Endothelial cell of umbilical vein (primary cell): ENCODE measurements at regions not wholly inside any gene's neighbourhood (a gene's known extent, or its start where the extent isn't known, plus 50 kb on each side); places are given as distances from the start of the nearest gene placed in this dataset.

Source experiments
- BruUV-seq: library from RNA; stranded (reverse); fragments of 400-500 nt; replicated peaks from 2 replicates; lab custom pipeline; 2021; lab: Mats Ljungman, UMichigan
- CTCF ChIA-PET: fragments of 300-600, 350-600 bp; sonication (Branson Sonifier 250); formaldehyde crosslinking; loops from one replicate; lab custom pipeline; 2021; ENCODE audit warnings: antibody characterized with exemption, inconsistent platforms; lab: Charles Lee
- POLR2A ChIA-PET: fragments of 300-600, 350-600 bp; sonication (Branson Sonifier 250); formaldehyde crosslinking; loops from one replicate; lab custom pipeline; 2021; ENCODE audit warnings: antibody characterized with exemption, inconsistent platforms; lab: Charles Lee
- DNase-seq: peaks from one replicate; pipeline ENCODE4 v3.0.0-alpha.2; 2011; ENCODE audit warnings: low read depth, low spot score
- FAIRE-seq: peaks from 2 replicates; lab custom pipeline; 2011; peaks lifted over from hg19 to GRCh38; lab: Jason Lieb, UNC
- H2AFZ ChIP-seq: 2 replicates; pipeline ENCODE4 v1.6.0; 2012; ENCODE audit warnings: low read depth, low read length, control low read depth, inconsistent platforms
- H3K27ac ChIP-seq: 2 replicates; pipeline ENCODE4 v1.5.1; 2011; ENCODE audit warnings: low read depth, mild to moderate bottlenecking, control low read depth, low read length, moderate library complexity; ENCODE audit not compliant: insufficient read depth
- H3K27me3 ChIP-seq, 2 experiments: 2 replicates each; pipeline versions ENCODE4 v1.6.0 to v1.6.1; 2011; ENCODE audit warnings: low read length in 2 of 2, mixed read lengths in 1 of 2; ENCODE audit not compliant: control insufficient read depth in 2 of 2, insufficient read depth in 2 of 2
- H3K36me3 ChIP-seq, 2 experiments: 2 replicates in 1 of 2; 3 replicates in 1 of 2; pipeline ENCODE4 v1.5.1; 2011; ENCODE audit warnings: low read length in 2 of 2, mild to moderate bottlenecking in 1 of 2, moderate library complexity in 1 of 2; ENCODE audit not compliant: control insufficient read depth in 2 of 2, insufficient read depth in 2 of 2; ENCODE audit errors: extremely low read depth in 1 of 2
- H3K4me1 ChIP-seq: 3 replicates; pipeline ENCODE4 v1.5.1; 2011; ENCODE audit warnings: mild to moderate bottlenecking, low read length; ENCODE audit not compliant: control insufficient read depth, insufficient read depth; ENCODE audit errors: extremely low read depth
- H3K4me2 ChIP-seq: 2 replicates; pipeline ENCODE4 v1.6.1; 2011; ENCODE audit warnings: low read length, control low read depth, mixed read lengths; ENCODE audit not compliant: insufficient read depth
- H3K4me3 ChIP-seq, 3 experiments: fragments of 200-600 bp in 1 of 3; sonication (generic), shearing (Covaris generic) in 1 of 3; replicated peaks in 1 of 3; 2 replicates each; pipeline ENCODE4 v1.5.1; 2011 to 2016; ENCODE audit warnings: control low read depth in 3 of 3, low read length in 3 of 3, mild to moderate bottlenecking in 2 of 3, inconsistent platforms in 1 of 3, low read depth in 1 of 3, moderate library complexity in 1 of 3; ENCODE audit not compliant: insufficient read depth in 1 of 3
- H3K79me2 ChIP-seq: 2 replicates; pipeline ENCODE4 v1.6.0; 2012; ENCODE audit warnings: low read length, inconsistent platforms; ENCODE audit not compliant: control insufficient read depth, insufficient read depth
- H3K9ac ChIP-seq: replicated peaks from 2 replicates; pipeline ENCODE3; 2011; ENCODE audit warnings: low read length, control low read depth; ENCODE audit not compliant: insufficient read depth; ENCODE audit errors: extremely low read depth
- H3K9me1 ChIP-seq: replicated peaks from 3 replicates; pipeline ENCODE4 v1.6.0; 2011; ENCODE audit warnings: mild to moderate bottlenecking, low read length; ENCODE audit not compliant: control insufficient read depth, insufficient read depth; ENCODE audit errors: extremely low read depth
- H3K9me3 ChIP-seq: replicated peaks from 2 replicates; pipeline ENCODE4 v1.5.1; 2012; ENCODE audit warnings: low read length, inconsistent platforms; ENCODE audit not compliant: control insufficient read depth, insufficient read depth
- H4K20me1 ChIP-seq: replicated peaks from 2 replicates; pipeline ENCODE3; 2011; ENCODE audit warnings: mild to moderate bottlenecking, low read length; ENCODE audit not compliant: control insufficient read depth, insufficient read depth; ENCODE audit errors: extremely low read depth
- CTCF ChIP-seq, 2 donors: IDR thresholded peaks; 1 replicate in 1 of 2; 2 replicates in 1 of 2; pipeline ENCODE4 v1.5.1; 2011; ENCODE audit warnings: low read length in 2 of 2, mild to moderate bottlenecking in 2 of 2, moderate library complexity in 2 of 2, control low read depth in 1 of 2, inconsistent platforms in 1 of 2, low read depth in 1 of 2; ENCODE audit not compliant: insufficient read depth in 1 of 2; ENCODE audit errors: extremely low read depth in 1 of 2
- EZH2 ChIP-seq: IDR thresholded peaks from 2 replicates; pipeline ENCODE4 v1.6.1; 2012; ENCODE audit warnings: borderline replicate concordance, low read depth, mild to moderate bottlenecking, moderate library complexity, low read length, inconsistent platforms; ENCODE audit not compliant: severe bottlenecking
- FOS ChIP-seq: IDR thresholded peaks from 2 replicates; pipeline ENCODE4 v1.6.1; 2011; ENCODE audit warnings: mild to moderate bottlenecking, low read length, moderate library complexity, borderline replicate concordance; ENCODE audit not compliant: insufficient read depth
- GATA2 ChIP-seq: IDR thresholded peaks from 2 replicates; pipeline ENCODE4 v1.7.0; 2011; ENCODE audit warnings: low read depth, mild to moderate bottlenecking, moderate library complexity, mixed read lengths, low read length; ENCODE audit not compliant: insufficient read length, insufficient read depth
- JUN ChIP-seq: IDR thresholded peaks from 2 replicates; pipeline ENCODE4 v1.6.1; 2011; ENCODE audit warnings: borderline replicate concordance, low read depth; ENCODE audit not compliant: insufficient read length, insufficient read depth
- MYC ChIP-seq: IDR thresholded peaks from one replicate; pipeline ENCODE4 v1.6.1; 2011; ENCODE audit warnings: mild to moderate bottlenecking, low read depth, low read length
- POLR2A ChIP-seq: IDR thresholded peaks from 2 replicates; pipeline ENCODE4 v1.6.1; 2012; ENCODE audit warnings: low read depth, mild to moderate bottlenecking, control low read depth, low read length
- POLR2AphosphoS5 ChIP-seq: IDR thresholded peaks from 2 replicates; pipeline ENCODE4 v1.6.1; 2012; ENCODE audit warnings: low read depth, mild to moderate bottlenecking, control low read depth, low read length, moderate library complexity; ENCODE audit not compliant: insufficient read depth
- dilution Hi-C: fragments of 300-500 bp; cut with MboI; formaldehyde crosslinking; loops from one replicate; pipeline ENCODE4 v1.15.0; 2019; ENCODE audit warnings: low sequenced_read_pairs; ENCODE audit not compliant: extremely low pct_ligation_motif_present
- intact Hi-C: fragments of 100-400 bp; cut with micrococcal nuclease; formaldehyde crosslinking; loops from one replicate; pipeline ENCODE4 v1.10.0; 2022
- TF ChIP-seq, protein P1 (sequence below): IDR thresholded peaks from 2 replicates; pipeline ENCODE4 v1.6.1; 2011; ENCODE audit not compliant: insufficient read depth, insufficient read length

GRCh38 chrX:115490814-115491213 lies 70.2 kb upstream of the PLS3 start:
- CTCF ChIA-PET = no interaction called here
- BruUV-seq = no TSS peak

More at GRCh38 chrX:115490814-115491213, 70.2 kb upstream of the PLS3 start:
- DNase-seq = peak; percentile 24
- Histone ChIP-seq H3K4me2 (no peak overlapping the region), H3K36me3 (no peaks in the 10 kb centered on the region), H3K9me3 (no peaks in the 10 kb centered on the region), H3K27me3 (no peaks in the 10 kb centered on the region), H3K9ac (no peak overlapping the region), H3K9me1 (no peaks in the 10 kb centered on the region), H2AFZ (no peak overlapping the region), H3K4me3 (no peak overlapping the region), H3K27ac (no peak overlapping the region), H3K79me2 (no peaks in the 10 kb centered on the region), H4K20me1 (no peaks in the 10 kb centered on the region), H3K4me1 (peaks cover 2% of the 10 kb centered on the region)
- dilution Hi-C loops = no loop called here
- POLR2A ChIA-PET = no interaction called here
- TF ChIP-seq POLR2A (no peak), EZH2 (no peak), FOS (no peak), CTCF (IDR thresholded peaks at IDR 0.05; ENCODE audit: extremely low read depth in 1 of 2, insufficient read depth in 1 of 2, low read depth in 1 of 2, low read length in 2 of 2) (no peak), MYC (no peak), POLR2AphosphoS5 (no peak), GATA2 (no peak), JUN (no peak)
- TF ChIP-seq, protein P1, sequence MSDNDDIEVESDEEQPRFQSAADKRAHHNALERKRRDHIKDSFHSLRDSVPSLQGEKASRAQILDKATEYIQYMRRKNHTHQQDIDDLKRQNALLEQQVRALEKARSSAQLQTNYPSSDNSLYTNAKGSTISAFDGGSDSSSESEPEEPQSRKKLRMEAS = no peak
- no peak for FAIRE-seq
- intact Hi-C loops = loop anchor here (5.0 kb wide), 1 partner anchor 71 kb away; the partner anchor contains the start of gene PLS3
